HepG2 (cell line): ENCODE measurements at regions not wholly inside any gene's neighbourhood (a gene's known extent, or its start where the extent isn't known, plus 50 kb on each side); places are given as distances from the start of the nearest gene placed in this dataset.

Source experiments
- CREB1 ChIP-seq, 2 experiments: fragments of 450-650 bp in 1 of 2; IDR thresholded peaks; 2 replicates each; pipeline ENCODE4 v1.6.1; 2016 to 2017; ENCODE audit warnings: control low read depth in 1 of 2, mild to moderate bottlenecking in 1 of 2, missing compliant biosample characterization in 1 of 2, missing genetic modification characterization in 1 of 2
- EZH2 ChIP-seq: conservative IDR thresholded peaks from 2 replicates; pipeline ENCODE4 v1.6.1; 2012; ENCODE audit warnings: mild to moderate bottlenecking, low read depth, low read length, moderate library complexity
- JUND ChIP-seq: sonication (generic); formaldehyde crosslinking; IDR thresholded peaks from 2 replicates; pipeline ENCODE4 v1.8.0; 2022; ENCODE audit warnings: mild to moderate bottlenecking, missing genetic modification reagents
- MAZ ChIP-seq, 2 experiments: sonication (generic) in 1 of 2; formaldehyde crosslinking in 1 of 2; IDR thresholded peaks; 2 replicates each; pipeline versions ENCODE4 v1.5.0 to v1.6.1; 2012 to 2020; ENCODE audit warnings: low read depth in 2 of 2, mild to moderate bottlenecking in 2 of 2, borderline replicate concordance in 1 of 2, improper control_type of control experiment in 1 of 2, low read length in 1 of 2, missing genetic modification reagents in 1 of 2, moderate library complexity in 1 of 2
- PRPF4 ChIP-seq: fragments of 200-400 bp; formaldehyde crosslinking; IDR thresholded peaks from 2 replicates; pipeline ENCODE4 v1.6.1; 2016; ENCODE audit warnings: low read length, low read depth; ENCODE audit not compliant: poor library complexity, severe bottlenecking
- TCF7L2 ChIP-seq: IDR thresholded peaks from 2 replicates; pipeline ENCODE4 v1.6.1; 2011; ENCODE audit warnings: mild to moderate bottlenecking, low read depth, low read length, moderate library complexity
- ZBTB21 ChIP-seq: sonication (generic); formaldehyde crosslinking; IDR thresholded peaks from 2 replicates; pipeline ENCODE4 v1.4.0; 2020; ENCODE audit warnings: missing genetic modification reagents
- ZFX ChIP-seq: sonication (generic); formaldehyde crosslinking; IDR thresholded peaks from 2 replicates; pipeline ENCODE4 v1.4.0; 2020; ENCODE audit warnings: mild to moderate bottlenecking, low read depth, missing genetic modification reagents, moderate library complexity
- ZNF253 ChIP-seq: sonication (generic); formaldehyde crosslinking; IDR thresholded peaks from 2 replicates; pipeline ENCODE4 v1.8.0; 2022; ENCODE audit warnings: mild to moderate bottlenecking, missing genetic modification reagents, borderline replicate concordance
- TF ChIP-seq, protein P1 (sequence below): sonication (generic); formaldehyde crosslinking; IDR thresholded peaks from 2 replicates; pipeline ENCODE4 v1.4.0; 2020; ENCODE audit warnings: missing genetic modification reagents
- TF ChIP-seq, protein P2 (sequence below): sonication (generic); formaldehyde crosslinking; IDR thresholded peaks from 2 replicates; pipeline ENCODE4 v1.5.0; 2020; ENCODE audit warnings: mild to moderate bottlenecking, missing genetic modification reagents, moderate library complexity

DNA sequence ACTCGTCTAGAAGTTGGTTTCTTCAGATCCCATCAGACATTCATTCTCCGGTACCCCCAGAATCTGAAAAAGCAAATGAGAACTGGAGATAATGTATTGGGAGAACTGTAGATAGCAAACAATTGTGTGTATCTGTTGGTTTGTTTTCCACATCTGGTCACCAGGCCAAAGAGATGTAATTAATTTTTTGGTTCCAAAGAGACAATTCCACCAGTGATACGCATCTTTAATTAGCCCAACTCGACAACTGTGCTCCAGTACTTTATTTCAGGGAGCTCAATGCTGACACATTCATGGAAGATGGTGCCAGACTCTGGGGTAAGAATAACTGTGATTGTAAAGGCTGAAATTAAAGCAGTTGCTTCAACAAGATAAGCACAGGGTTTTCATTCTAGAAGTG is 74.5 kb downstream of the NPTX2 start:
- no peak for TF ChIP-seq MAZ (IDR thresholded peaks at IDR 0.05; ENCODE audit: borderline replicate concordance, low read depth, low read length)
- no peak for TF ChIP-seq MAZ (CRISPR knock-in tag; IDR thresholded peaks at IDR 0.05; ENCODE audit: low read depth)
- TF ChIP-seq, protein P1, sequence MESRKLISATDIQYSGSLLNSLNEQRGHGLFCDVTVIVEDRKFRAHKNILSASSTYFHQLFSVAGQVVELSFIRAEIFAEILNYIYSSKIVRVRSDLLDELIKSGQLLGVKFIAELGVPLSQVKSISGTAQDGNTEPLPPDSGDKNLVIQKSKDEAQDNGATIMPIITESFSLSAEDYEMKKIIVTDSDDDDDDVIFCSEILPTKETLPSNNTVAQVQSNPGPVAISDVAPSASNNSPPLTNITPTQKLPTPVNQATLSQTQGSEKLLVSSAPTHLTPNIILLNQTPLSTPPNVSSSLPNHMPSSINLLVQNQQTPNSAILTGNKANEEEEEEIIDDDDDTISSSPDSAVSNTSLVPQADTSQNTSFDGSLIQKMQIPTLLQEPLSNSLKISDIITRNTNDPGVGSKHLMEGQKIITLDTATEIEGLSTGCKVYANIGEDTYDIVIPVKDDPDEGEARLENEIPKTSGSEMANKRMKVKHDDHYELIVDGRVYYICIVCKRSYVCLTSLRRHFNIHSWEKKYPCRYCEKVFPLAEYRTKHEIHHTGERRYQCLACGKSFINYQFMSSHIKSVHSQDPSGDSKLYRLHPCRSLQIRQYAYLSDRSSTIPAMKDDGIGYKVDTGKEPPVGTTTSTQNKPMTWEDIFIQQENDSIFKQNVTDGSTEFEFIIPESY (CRISPR knock-in tag): no peak
- TF ChIP-seq ZFX (CRISPR knock-in tag): no peak
- TF ChIP-seq, protein P2, sequence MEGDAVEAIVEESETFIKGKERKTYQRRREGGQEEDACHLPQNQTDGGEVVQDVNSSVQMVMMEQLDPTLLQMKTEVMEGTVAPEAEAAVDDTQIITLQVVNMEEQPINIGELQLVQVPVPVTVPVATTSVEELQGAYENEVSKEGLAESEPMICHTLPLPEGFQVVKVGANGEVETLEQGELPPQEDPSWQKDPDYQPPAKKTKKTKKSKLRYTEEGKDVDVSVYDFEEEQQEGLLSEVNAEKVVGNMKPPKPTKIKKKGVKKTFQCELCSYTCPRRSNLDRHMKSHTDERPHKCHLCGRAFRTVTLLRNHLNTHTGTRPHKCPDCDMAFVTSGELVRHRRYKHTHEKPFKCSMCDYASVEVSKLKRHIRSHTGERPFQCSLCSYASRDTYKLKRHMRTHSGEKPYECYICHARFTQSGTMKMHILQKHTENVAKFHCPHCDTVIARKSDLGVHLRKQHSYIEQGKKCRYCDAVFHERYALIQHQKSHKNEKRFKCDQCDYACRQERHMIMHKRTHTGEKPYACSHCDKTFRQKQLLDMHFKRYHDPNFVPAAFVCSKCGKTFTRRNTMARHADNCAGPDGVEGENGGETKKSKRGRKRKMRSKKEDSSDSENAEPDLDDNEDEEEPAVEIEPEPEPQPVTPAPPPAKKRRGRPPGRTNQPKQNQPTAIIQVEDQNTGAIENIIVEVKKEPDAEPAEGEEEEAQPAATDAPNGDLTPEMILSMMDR (CRISPR knock-in tag): no peak
- no peak for TF ChIP-seq CREB1 (IDR thresholded peaks at IDR 0.05)
- no peak for TF ChIP-seq CREB1 (CRISPR knock-in tag; IDR thresholded peaks at IDR 0.05)
- no peak for TF ChIP-seq PRPF4
- no peak for TF ChIP-seq TCF7L2
- no peak for TF ChIP-seq JUND (CRISPR knock-in tag)
- no peak for TF ChIP-seq ZBTB21 (CRISPR knock-in tag)
- no peak for TF ChIP-seq ZNF253 (CRISPR knock-in tag)
- TF ChIP-seq EZH2: no peak
